A549 (cell line): ENCODE measurements at regions not wholly inside any gene's neighbourhood (a gene's known extent, or its start where the extent isn't known, plus 50 kb on each side); places are given as distances from the start of the nearest gene placed in this dataset.

Experiments used
- ATAC-seq, 2 experiments: fragments of 200-7000 bp in 1 of 2; fragments of >200 bp in 1 of 2; cut with Nextera tagmentation in 1 of 2; cut with Tn5 transposase in 1 of 2; 3 replicates each; pipeline versions ENCODE4 v1.8.0 to v1.9.1; 2018 to 2020; ENCODE audit warnings: mild to moderate bottlenecking in 1 of 2, moderate library complexity in 1 of 2
- CTCF ChIA-PET: fragments of 300-600 bp; sonication (Branson Sonifier 250); formaldehyde crosslinking; extraction: SDS; loops from one replicate; lab custom pipeline; 2021; ENCODE audit warnings: antibody characterized with exemption, inconsistent platforms; lab: Yijun Ruan, JAX
- POLR2A ChIA-PET: fragments of 350-600 bp; formaldehyde crosslinking; extraction: SDS; loops from one replicate; lab custom pipeline; 2021; ENCODE audit warnings: antibody characterized with exemption, inconsistent platforms; lab: Yijun Ruan, JAX
- DNase-seq, 2 experiments: peaks; one replicate each; pipeline versions ENCODE4 v3.0.0 to v3.0.0-alpha.2; 2011 to 2016; ENCODE audit warnings: low read depth in 1 of 2, low spot score in 1 of 2
- FAIRE-seq: peaks from 2 replicates; lab custom pipeline; 2011; peaks lifted over from hg19 to GRCh38; lab: Jason Lieb, UNC
- H3K27ac ChIP-seq, 2 experiments: fragments of >200 bp; sonication (Bioruptor Twin); formaldehyde crosslinking; 3 replicates each; pipeline ENCODE4 v1.5.1; 2016 to 2017
- H3K4me1 ChIP-seq: fragments of >200 bp; sonication (Bioruptor Twin); formaldehyde crosslinking; 3 replicates; pipeline ENCODE4 v1.6.1; 2016
- H3K4me2 ChIP-seq: fragments of >200 bp; sonication (Bioruptor Twin); formaldehyde crosslinking; 3 replicates; pipeline ENCODE4 v1.6.1; 2016
- H3K4me3 ChIP-seq: fragments of >200 bp; sonication (Bioruptor Twin); formaldehyde crosslinking; 3 replicates; pipeline ENCODE4 v1.5.1; 2016
- H3K9me3 ChIP-seq: fragments of >200 bp; sonication (Bioruptor Twin); formaldehyde crosslinking; 3 replicates; pipeline ENCODE4 v1.6.1; 2016
- ATOH8 ChIP-seq: fragments of 250-450 bp; sonication (Bioruptor Pico); IDR thresholded peaks from 2 replicates; pipeline ENCODE4 v1.5.0; 2020; ENCODE audit warnings: low read depth, mild to moderate bottlenecking, moderate library complexity
- BHLHE40 ChIP-seq: IDR thresholded peaks from 2 replicates; pipeline ENCODE4 v1.6.1; 2012; ENCODE audit warnings: low read depth, low read length, inconsistent platforms
- CBX2 ChIP-seq: fragments of 200-600 bp; sonication (generic); IDR thresholded peaks from 2 replicates; pipeline ENCODE4 v1.6.1; 2016; ENCODE audit warnings: low read depth, mild to moderate bottlenecking, borderline replicate concordance
- EHF ChIP-seq: fragments of 250-450 bp; sonication (Bioruptor Pico); IDR thresholded peaks from 2 replicates; pipeline ENCODE4 v1.5.0; 2020; ENCODE audit warnings: mild to moderate bottlenecking
- EHMT2 ChIP-seq: fragments of 200-600 bp; sonication (generic); IDR thresholded peaks from 2 replicates; pipeline ENCODE4 v1.6.1; 2016; ENCODE audit warnings: antibody characterized with exemption, low read depth, mild to moderate bottlenecking, moderate library complexity
- ELK1 ChIP-seq: fragments of 150-350 bp; IDR thresholded peaks from 2 replicates; pipeline ENCODE4 v1.6.1; 2014; ENCODE audit warnings: low read depth, mild to moderate bottlenecking, low read length
- ESRRA ChIP-seq: fragments of 150-350 bp; IDR thresholded peaks from 2 replicates; pipeline ENCODE4 v1.6.1; 2014; ENCODE audit warnings: mild to moderate bottlenecking, low read length, borderline replicate concordance
- FOSL2 ChIP-seq, 2 experiments: fragments of 450-650 bp in 1 of 2; fragments of >200 bp in 1 of 2; sonication (Bioruptor Twin) in 1 of 2; formaldehyde crosslinking; IDR thresholded peaks; 2 replicates each; pipeline versions ENCODE4 v1.5.0 to v1.6.1; 2016 to 2020; ENCODE audit warnings: mild to moderate bottlenecking in 1 of 2, moderate library complexity in 1 of 2
- FOXS1 ChIP-seq: fragments of 250-450 bp; sonication (Bioruptor Pico); IDR thresholded peaks from 2 replicates; pipeline ENCODE4 v1.5.0; 2020; ENCODE audit warnings: mild to moderate bottlenecking, moderate library complexity
- HES2 ChIP-seq: fragments of >200 bp; sonication (Bioruptor Twin); formaldehyde crosslinking; IDR thresholded peaks from 2 replicates; pipeline ENCODE4 v1.6.1; 2016
- HEYL ChIP-seq: fragments of 250-450 bp; sonication (Bioruptor Pico); IDR thresholded peaks from 2 replicates; pipeline ENCODE4 v1.8.0; 2021; ENCODE audit warnings: mild to moderate bottlenecking, moderate library complexity
- HMGXB4 ChIP-seq: fragments of 250-450 bp; sonication (Bioruptor Pico); IDR thresholded peaks from 2 replicates; pipeline ENCODE4 v1.5.0; 2021; ENCODE audit warnings: mild to moderate bottlenecking, moderate library complexity, borderline replicate concordance
- HOXA7 ChIP-seq: fragments of 250-450 bp; sonication (Bioruptor Pico); IDR thresholded peaks from 2 replicates; pipeline ENCODE4 v1.5.0; 2020; ENCODE audit warnings: mild to moderate bottlenecking, moderate library complexity
- HOXB13 ChIP-seq: fragments of 250-450 bp; sonication (Bioruptor Pico); IDR thresholded peaks from 2 replicates; pipeline ENCODE4 v1.5.0; 2020; ENCODE audit warnings: low read depth, mild to moderate bottlenecking, moderate library complexity
- HOXB5 ChIP-seq: fragments of 250-450 bp; sonication (Bioruptor Pico); IDR thresholded peaks from 2 replicates; pipeline ENCODE4 v1.5.0; 2020; ENCODE audit warnings: mild to moderate bottlenecking, moderate library complexity
- JUNB ChIP-seq: fragments of >200 bp; sonication (Bioruptor Twin); formaldehyde crosslinking; IDR thresholded peaks from 2 replicates; pipeline ENCODE4 v1.6.1; 2016
- KDM5A ChIP-seq: fragments of 200-600 bp; sonication (generic); IDR thresholded peaks from 2 replicates; pipeline ENCODE4 v1.6.1; 2016; ENCODE audit warnings: antibody characterized with exemption, mild to moderate bottlenecking
- MAX ChIP-seq: IDR thresholded peaks from 2 replicates; pipeline ENCODE4 v1.6.1; 2012
- NFE2L2 ChIP-seq: fragments of 150-350 bp; conservative IDR thresholded peaks from 2 replicates; pipeline ENCODE4 v1.6.1; 2014; ENCODE audit warnings: low read length
- NR3C1 ChIP-seq: fragments of >200 bp; sonication (Bioruptor Twin); formaldehyde crosslinking; IDR thresholded peaks from 3 replicates; pipeline ENCODE4 v1.6.1; 2017
- PHF8 ChIP-seq: fragments of 200-600 bp; sonication (generic); IDR thresholded peaks from 2 replicates; pipeline ENCODE4 v1.6.1; 2016; ENCODE audit warnings: low read depth, mild to moderate bottlenecking, antibody characterized with exemption, moderate library complexity, borderline replicate concordance
- POLR2A ChIP-seq: IDR thresholded peaks from 2 replicates; pipeline ENCODE4 v1.6.1; 2012; ENCODE audit warnings: mild to moderate bottlenecking, low read length
- POLR2AphosphoS2 ChIP-seq: conservative IDR thresholded peaks from 2 replicates; pipeline ENCODE4 v1.6.1; 2012; ENCODE audit warnings: low read length, improper control_type of control experiment, inconsistent platforms
- RAD21 ChIP-seq, 2 experiments: fragments of >200 bp in 1 of 2; sonication (Bioruptor Twin) in 1 of 2; formaldehyde crosslinking in 1 of 2; IDR thresholded peaks in 1 of 2; conservative IDR thresholded peaks in 1 of 2; 2 replicates in 1 of 2; 3 replicates in 1 of 2; pipeline ENCODE4 v1.6.1; 2012 to 2018; ENCODE audit warnings: inconsistent platforms in 1 of 2
- RCOR1 ChIP-seq: fragments of 150-350 bp; IDR thresholded peaks from 2 replicates; pipeline ENCODE4 v1.6.1; 2014; ENCODE audit warnings: antibody characterized with exemption, low read length, low read depth
- REST ChIP-seq: fragments of 200-600 bp; sonication (generic); IDR thresholded peaks from 2 replicates; pipeline ENCODE4 v1.6.1; 2016; ENCODE audit warnings: antibody characterized with exemption, mild to moderate bottlenecking, moderate library complexity
- RNF2 ChIP-seq: fragments of 200-600 bp; sonication (generic); IDR thresholded peaks from 2 replicates; pipeline ENCODE4 v1.6.1; 2016; ENCODE audit warnings: low read depth, mild to moderate bottlenecking, antibody characterized with exemption, moderate library complexity, borderline replicate concordance
- SMC3 ChIP-seq: fragments of >200 bp; sonication (Bioruptor Twin); formaldehyde crosslinking; IDR thresholded peaks from 3 replicates; pipeline ENCODE4 v1.6.1; 2018; ENCODE audit warnings: inconsistent platforms
- SREBF2 ChIP-seq: fragments of 450-650 bp; IDR thresholded peaks from 2 replicates; pipeline ENCODE4 v1.6.1; 2014; ENCODE audit warnings: mild to moderate bottlenecking, moderate library complexity
- TFCP2L1 ChIP-seq: fragments of 250-450 bp; sonication (Bioruptor Pico); IDR thresholded peaks from 2 replicates; pipeline ENCODE4 v1.5.0; 2021; ENCODE audit warnings: mild to moderate bottlenecking
- WGBS: methylation state at CpG from one replicate; pipeline ENCODE4 v1.1.6; 2017; ENCODE audit errors: missing lambda C conversion rate; 5-methylcytosine and 5-hydroxymethylcytosine counted together

GRCh38 chr2:71965530-71965929, 182.1 kb downstream of the CYP26B1 start:
- Histone ChIP-seq H3K4me2 (no peak overlapping the region), H3K4me3 (no peak overlapping the region), H3K4me1 (no peaks in the 10 kb centered on the region), H3K27ac (no peak overlapping the region), H3K9me3 (no peaks in the 10 kb centered on the region)
- DNase-seq (no peak), FAIRE-seq (no peak), ATAC-seq (no peak)
- WGBS = 5% methylated on average over 1 of the region's 1 CpG
- TF ChIP-seq NR3C1 (no peak), HOXB5 (CRISPR knock-in tag) (no peak), HES2 (no peak), HEYL (CRISPR knock-in tag) (no peak), RCOR1 (no peak), FOXS1 (CRISPR knock-in tag) (no peak), REST (no peak), EHMT2 (no peak), HOXA7 (CRISPR knock-in tag) (no peak), NFE2L2 (no peak), POLR2AphosphoS2 (no peak), ESRRA (no peak), PHF8 (no peak), SMC3 (no peak), JUNB (no peak), SREBF2 (no peak), MAX (no peak), BHLHE40 (no peak), POLR2A (no peak), EHF (CRISPR knock-in tag) (no peak)
- TF ChIP-seq, all 56 proteins: peak for 0
- POLR2A ChIA-PET = no interaction called here
- CTCF ChIA-PET = interaction anchor here (1.0 to 1.9 kb wide), 3 partner anchors 41 to 614 kb away, joined by 3 to 6 read pairs (median 4); no protein-coding TSS in a partner anchor

GRCh38 chr2:71962911-71963694, 184.6 kb downstream of the CYP26B1 start:
- H3K4me1 ChIP-seq = no peaks in the 10 kb centered on the region
- no peak for DNase-seq
- no peak overlapping the region for H3K27ac ChIP-seq
- no peak for ATAC-seq
- ChIA-PET CTCF (interaction anchor here (0.9 to 2.8 kb wide), 4 partner anchors 29 to 187 kb away, joined by 3 to 7 read pairs (median 4); no protein-coding TSS in a partner anchor), POLR2A (no interaction called here)
- no peak overlapping the region for H3K4me2 ChIP-seq
- H3K9me3 ChIP-seq = peaks cover 11% of the 10 kb centered on the region
- no peak for FAIRE-seq
- no peak overlapping the region for H3K4me3 ChIP-seq
- 29% methylated on average over 10 of the region's 10 CpGs for WGBS
- TF ChIP-seq HOXA7 (CRISPR knock-in tag) (no peak), KDM5A (no peak), NFE2L2 (no peak), HMGXB4 (no peak), ESRRA (no peak), CBX2 (no peak), ATOH8 (CRISPR knock-in tag) (no peak), POLR2A (no peak), ELK1 (no peak), RAD21 (conservative IDR thresholded peaks at IDR 0.05 in 1 of 2, IDR thresholded peaks at IDR 0.05 in 1 of 2) (no peak), FOSL2 (IDR thresholded peaks at IDR 0.05) (no peak), FOSL2 (CRISPR knock-in tag; IDR thresholded peaks at IDR 0.05) (no peak), EHF (CRISPR knock-in tag) (no peak), HOXB13 (CRISPR knock-in tag) (no peak), RNF2 (no peak), TFCP2L1 (CRISPR knock-in tag) (no peak), POLR2AphosphoS2 (no peak)
